Activated naive CD8-positive, alpha-beta T cell treated with anti-CD3 and anti-CD28 coated beads for 36 hours (primary cell): ENCODE measurements at regions not wholly inside any gene's neighbourhood (a gene's known extent, or its start where the extent isn't known, plus 50 kb on each side); places are given as distances from the start of the nearest gene placed in this dataset.
"Not testable (repeated sequence)": the region's sequence is repeated elsewhere in the genome, so short reads cannot be mapped to it uniquely, and the experiment has no call there.

ENCODE experiments used
- DNase-seq: peaks from one replicate; pipeline ENCODE4 v3.0.0; 2021
- H3K27ac Mint-ChIP-seq: one replicate; pipeline ENCODE4 v1.8.0; 2022; ENCODE audit warnings: mild to moderate bottlenecking, moderate library complexity, mixed read lengths
- H3K27me3 Mint-ChIP-seq: one replicate; pipeline ENCODE4 v1.8.0; 2022; ENCODE audit warnings: mild to moderate bottlenecking, mixed read lengths
- H3K36me3 Mint-ChIP-seq: one replicate; pipeline ENCODE4 v1.8.0; 2021; ENCODE audit warnings: mild to moderate bottlenecking, mixed read lengths
- H3K4me1 Mint-ChIP-seq: one replicate; pipeline ENCODE4 v1.8.0; 2021; ENCODE audit warnings: mixed read lengths
- H3K4me3 Mint-ChIP-seq: one replicate; pipeline ENCODE4 v1.8.0; 2022; ENCODE audit warnings: mild to moderate bottlenecking, moderate library complexity, mixed read lengths
- H3K9me3 Mint-ChIP-seq: one replicate; pipeline ENCODE4 v1.8.0; 2022; ENCODE audit warnings: mixed read lengths

DNA sequence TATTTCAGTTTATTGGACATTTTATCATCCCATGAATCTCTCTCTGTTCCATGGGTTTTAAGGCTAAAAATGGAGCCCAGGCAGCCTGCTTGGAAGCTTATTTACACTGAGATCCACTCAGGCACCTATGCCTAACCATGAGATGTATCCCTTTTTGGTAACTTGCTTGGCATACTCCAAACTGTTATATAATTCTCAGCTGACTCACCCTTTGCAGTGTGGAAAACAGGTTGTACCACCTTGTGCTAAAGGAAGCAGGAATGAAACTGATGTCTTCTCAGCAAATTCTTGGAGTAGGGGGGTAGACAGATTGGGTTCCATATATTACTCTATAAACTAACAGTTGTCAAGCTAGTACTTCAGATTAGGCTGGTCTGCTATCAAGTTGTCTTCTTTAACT lies 483.6 kb downstream of the KLF5 start:
- Mint-ChIP-seq H3K27me3 (no peaks in the 10 kb centered on the region), H3K4me1 (no peaks in the 10 kb centered on the region), H3K9me3 (no peaks in the 10 kb centered on the region), H3K4me3 (no peak overlapping the region), H3K27ac (no peak overlapping the region), H3K36me3 (no peaks in the 10 kb centered on the region)
- DNase-seq, result no peak

DNA sequence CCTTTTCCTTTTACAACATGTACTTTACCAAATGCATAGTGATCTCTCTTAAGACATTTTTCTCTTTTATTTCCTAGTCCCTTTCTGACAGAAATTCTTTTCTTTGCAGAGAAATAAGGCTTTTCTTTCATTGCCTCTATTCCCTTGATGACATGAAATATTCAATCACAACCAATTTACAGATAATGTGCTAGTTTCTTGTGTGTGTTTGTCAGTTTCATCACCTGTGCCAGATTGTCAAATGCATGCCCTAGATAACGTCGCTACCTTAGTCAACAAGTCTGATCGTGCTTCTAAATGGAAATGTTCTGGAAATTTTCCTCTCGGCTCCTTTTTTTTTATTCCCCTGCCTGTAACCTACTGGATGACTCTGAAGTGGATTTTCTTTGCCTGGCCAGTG lies 478.1 kb downstream of the KLF5 start:
- Mint-ChIP-seq H3K27ac (no peak overlapping the region), H3K9me3 (no peaks in the 10 kb centered on the region), H3K4me1 (no peaks in the 10 kb centered on the region), H3K27me3 (no peaks in the 10 kb centered on the region), H3K4me3 (no peak overlapping the region), H3K36me3 (no peaks in the 10 kb centered on the region)
- no peak for DNase-seq

DNA sequence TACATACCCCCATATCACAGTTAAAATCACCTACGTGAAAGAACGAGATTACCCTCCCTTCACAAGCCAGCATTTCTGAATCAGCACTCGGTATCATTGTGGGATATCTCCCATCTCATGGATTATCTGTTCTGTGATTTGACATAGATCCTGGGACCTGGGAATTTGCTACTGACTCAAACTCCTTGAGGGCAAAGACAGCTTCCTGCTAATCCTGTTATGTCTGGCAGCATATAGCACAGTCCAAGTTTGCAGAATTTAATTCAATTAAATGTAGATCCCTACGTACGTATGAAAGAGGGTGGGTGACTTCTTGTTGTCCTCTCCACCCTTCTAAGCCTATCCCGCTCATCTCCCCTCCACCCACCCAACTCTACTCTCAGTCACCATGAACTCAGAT lies 476.5 kb downstream of the KLF5 start:
- Mint-ChIP-seq H3K4me1 (no peaks in the 10 kb centered on the region), H3K9me3 (no peaks in the 10 kb centered on the region), H3K4me3 (no peak overlapping the region), H3K27me3 (no peaks in the 10 kb centered on the region), H3K27ac (no peak overlapping the region), H3K36me3 (no peaks in the 10 kb centered on the region)
- no peak for DNase-seq

DNA sequence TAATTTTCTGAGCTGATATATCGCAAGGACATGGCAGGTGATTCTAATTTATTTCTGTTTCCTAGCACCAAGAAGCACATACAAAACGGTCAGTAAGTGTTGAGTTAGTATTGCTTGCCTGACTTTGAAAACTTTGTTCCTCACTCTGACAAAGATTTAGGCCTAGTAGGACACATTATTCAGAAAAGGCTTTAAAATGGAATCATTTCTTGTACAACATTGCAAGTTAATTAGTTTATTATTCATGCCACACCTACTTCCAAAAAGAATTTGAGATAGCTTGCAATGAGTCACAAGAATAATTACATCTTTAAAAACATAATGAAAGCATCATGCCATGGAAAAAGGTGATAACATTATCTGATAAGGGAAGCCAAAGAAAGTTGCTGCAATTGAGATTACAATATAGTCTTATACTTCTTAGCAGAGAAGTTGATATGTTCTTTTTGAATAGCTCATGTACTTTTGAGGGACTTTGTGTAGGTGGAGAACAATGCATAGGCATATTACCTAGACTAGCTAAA lies 474.2 kb downstream of the KLF5 start:
- no peak for DNase-seq
- H3K27me3 Mint-ChIP-seq, result no peaks in the 10 kb centered on the region
- H3K9me3 Mint-ChIP-seq, result no peaks in the 10 kb centered on the region
- no peaks in the 10 kb centered on the region for H3K36me3 Mint-ChIP-seq
- no peak overlapping the region for H3K27ac Mint-ChIP-seq
- H3K4me1 Mint-ChIP-seq, result no peaks in the 10 kb centered on the region
- no peak overlapping the region for H3K4me3 Mint-ChIP-seq

DNA sequence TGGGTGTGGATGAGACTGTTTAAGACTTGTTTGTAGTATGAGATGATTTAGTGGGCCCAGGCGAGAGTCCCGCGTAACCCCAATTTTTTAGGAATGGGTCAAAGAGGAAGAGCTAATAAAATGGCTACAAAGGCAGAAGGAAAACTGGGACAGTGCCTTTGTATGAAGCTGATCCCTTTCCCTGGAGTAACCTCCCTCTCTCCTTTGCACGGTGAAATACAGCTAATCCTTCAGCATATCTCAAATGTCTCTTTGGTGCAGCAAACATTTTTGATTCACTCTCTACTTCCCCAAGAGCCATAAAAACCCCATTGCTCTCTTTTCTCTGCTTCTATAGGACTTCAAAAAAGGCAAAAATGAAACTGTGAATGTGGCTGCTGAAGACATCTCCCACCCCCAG lies 473.8 kb downstream of the KLF5 start:
- no peaks in the 10 kb centered on the region for H3K9me3 Mint-ChIP-seq
- no peak for DNase-seq
- H3K4me1 Mint-ChIP-seq, result no peaks in the 10 kb centered on the region
- H3K27ac Mint-ChIP-seq, result no peak overlapping the region
- no peak overlapping the region for H3K4me3 Mint-ChIP-seq
- no peaks in the 10 kb centered on the region for H3K36me3 Mint-ChIP-seq
- no peaks in the 10 kb centered on the region for H3K27me3 Mint-ChIP-seq

DNA sequence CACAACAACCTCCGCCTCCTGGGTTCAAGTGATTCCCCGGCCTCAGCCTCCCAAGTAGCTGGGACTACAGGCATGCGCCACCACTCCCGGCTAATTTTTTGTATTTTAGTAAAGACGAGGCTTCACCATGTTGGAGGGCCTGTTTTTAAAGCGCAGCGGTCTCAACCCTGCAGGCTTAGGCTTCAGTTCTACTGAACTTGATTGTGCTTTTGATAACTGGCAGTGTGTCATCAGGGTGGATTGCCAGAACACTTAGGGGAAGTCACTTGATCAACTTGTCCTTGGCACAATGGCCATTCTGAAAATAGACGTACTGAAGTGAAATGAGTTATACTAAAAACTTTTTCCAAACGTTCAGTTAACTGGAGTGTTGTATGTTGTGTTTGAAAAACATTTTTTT lies 472.2 kb downstream of the KLF5 start:
- H3K9me3 Mint-ChIP-seq, result no peaks in the 10 kb centered on the region
- no peak for DNase-seq
- H3K4me3 Mint-ChIP-seq, result no peak overlapping the region
- no peak overlapping the region for H3K27ac Mint-ChIP-seq
- H3K4me1 Mint-ChIP-seq, result no peaks in the 10 kb centered on the region
- H3K27me3 Mint-ChIP-seq, result no peaks in the 10 kb centered on the region
- H3K36me3 Mint-ChIP-seq, result no peaks in the 10 kb centered on the region

DNA sequence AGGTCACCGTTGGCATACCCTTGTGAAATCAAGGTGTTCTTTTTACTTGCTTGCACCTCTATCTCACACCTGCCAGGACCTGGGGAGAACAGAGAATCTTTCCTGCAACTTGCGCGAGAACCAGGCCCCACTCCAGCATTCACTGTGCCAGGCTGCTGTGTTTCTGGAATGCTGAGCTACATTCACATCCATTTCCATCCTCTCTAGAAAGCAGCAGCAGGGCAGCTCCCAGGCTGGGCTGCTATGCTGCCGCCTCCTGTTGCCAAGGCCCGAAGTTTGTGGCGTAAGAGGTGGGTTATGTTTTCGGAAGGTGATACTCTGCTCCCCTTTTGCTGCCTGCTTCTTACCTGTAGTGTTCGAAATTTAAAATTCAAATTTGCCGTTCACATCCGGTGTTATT lies 464.1 kb downstream of the KLF5 start:
- H3K9me3 Mint-ChIP-seq, result no peaks in the 10 kb centered on the region
- H3K36me3 Mint-ChIP-seq, result no peaks in the 10 kb centered on the region
- H3K27ac Mint-ChIP-seq, result no peak overlapping the region
- peaks cover 17% of the 10 kb centered on the region for H3K4me1 Mint-ChIP-seq
- no peak for DNase-seq
- H3K27me3 Mint-ChIP-seq, result no peaks in the 10 kb centered on the region
- H3K4me3 Mint-ChIP-seq, result no peak overlapping the region

DNA sequence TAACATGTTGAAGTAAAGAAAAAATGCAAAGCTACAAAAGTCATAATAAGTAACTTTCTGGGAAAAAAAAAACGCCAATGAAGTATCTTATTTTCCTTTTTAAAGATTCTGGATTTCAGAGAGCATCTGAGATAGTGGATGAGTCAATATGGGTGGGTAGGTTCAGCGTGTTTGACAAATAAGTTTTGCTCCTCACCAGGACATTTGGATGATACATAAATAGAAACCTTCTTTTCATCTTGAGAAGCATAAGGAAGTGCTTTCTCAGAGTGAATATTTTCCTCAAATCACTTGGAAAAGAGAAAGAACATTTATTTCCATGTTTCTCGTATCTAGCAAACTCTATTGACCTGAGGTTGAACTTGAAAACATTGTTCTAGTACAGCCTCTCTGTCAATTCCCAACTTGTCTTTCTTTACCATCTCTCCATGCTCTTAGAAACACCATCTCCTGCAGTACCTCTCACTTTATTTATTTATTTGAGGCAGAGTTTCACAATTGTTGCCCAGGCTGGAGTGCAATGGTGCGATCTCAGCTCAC lies 463.2 kb downstream of the KLF5 start:
- no peak for DNase-seq
- H3K36me3 Mint-ChIP-seq, result no peaks in the 10 kb centered on the region
- peaks cover 17% of the 10 kb centered on the region for H3K4me1 Mint-ChIP-seq
- no peaks in the 10 kb centered on the region for H3K27me3 Mint-ChIP-seq
- H3K27ac Mint-ChIP-seq, result no peak overlapping the region
- no peak overlapping the region for H3K4me3 Mint-ChIP-seq
- no peaks in the 10 kb centered on the region for H3K9me3 Mint-ChIP-seq

DNA sequence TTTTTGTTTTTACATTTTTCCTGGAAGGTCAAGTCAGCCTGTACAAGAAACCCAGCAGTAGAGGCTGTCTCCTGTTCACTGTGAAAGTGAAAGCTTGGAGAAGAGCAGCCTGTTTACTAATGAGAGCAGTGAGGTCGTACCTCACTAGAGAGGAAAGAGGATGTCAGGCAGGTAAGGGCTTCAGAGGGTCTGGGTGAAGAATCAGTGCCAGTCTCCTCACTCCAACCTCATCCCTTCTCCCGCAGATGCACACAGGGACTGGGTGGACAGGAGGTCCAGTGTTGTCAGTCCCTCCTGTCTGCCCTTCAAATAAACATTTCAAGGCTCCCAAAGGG lies 462.5 kb downstream of the KLF5 start:
- H3K4me3 Mint-ChIP-seq, result peak overlapping the region; percentile 65

DNA sequence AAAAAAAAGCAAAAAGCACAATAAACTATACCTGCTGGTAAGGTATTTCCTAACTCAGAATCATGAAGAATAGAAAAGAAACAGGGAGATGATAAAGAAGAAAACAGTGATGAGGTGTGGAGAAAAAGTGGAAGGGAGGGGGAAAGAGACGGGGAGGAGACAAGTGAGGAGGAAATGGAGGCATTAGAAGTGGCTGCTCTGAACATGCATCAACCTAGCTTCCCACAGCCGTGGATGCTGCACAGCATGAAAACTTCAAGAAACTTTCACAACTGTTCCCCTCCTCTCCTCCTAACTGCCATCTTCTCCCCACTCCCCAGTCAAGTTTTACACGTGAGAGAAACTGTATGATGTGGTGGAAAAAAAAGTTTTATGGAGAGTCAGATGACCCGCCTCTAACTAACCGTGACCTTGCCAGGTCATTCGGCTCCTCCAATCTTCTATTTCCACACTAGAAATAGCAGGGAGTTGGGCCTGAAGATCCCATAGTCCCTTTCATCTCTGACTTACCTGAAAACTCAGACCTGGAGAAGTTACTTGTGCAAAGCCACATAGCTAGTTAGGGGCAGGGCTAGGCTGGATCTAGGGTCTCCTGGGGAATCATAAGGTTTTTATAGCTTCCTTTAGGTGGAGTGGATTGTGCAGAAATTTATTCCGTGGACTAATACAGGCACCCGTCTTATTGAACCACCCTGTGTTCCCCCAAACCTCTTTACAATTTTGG lies 461.9 kb downstream of the KLF5 start:
- no peak for DNase-seq
- peak overlapping the region; percentile 65 for H3K4me3 Mint-ChIP-seq
- no peaks in the 10 kb centered on the region for H3K27me3 Mint-ChIP-seq
- no peaks in the 10 kb centered on the region for H3K9me3 Mint-ChIP-seq
- peak overlapping the region; percentile 74 for H3K27ac Mint-ChIP-seq
- H3K36me3 Mint-ChIP-seq, result no peaks in the 10 kb centered on the region
- peaks cover 17% of the 10 kb centered on the region for H3K4me1 Mint-ChIP-seq

More for the DNA sequence above, 462.5 kb downstream of the KLF5 start:
- Mint-ChIP-seq H3K36me3 (no peaks in the 10 kb centered on the region), H3K27me3 (no peaks in the 10 kb centered on the region), H3K27ac (peak overlapping the region; percentile 74), H3K4me1 (peaks cover 17% of the 10 kb centered on the region), H3K9me3 (no peaks in the 10 kb centered on the region)
- no peak for DNase-seq

DNA sequence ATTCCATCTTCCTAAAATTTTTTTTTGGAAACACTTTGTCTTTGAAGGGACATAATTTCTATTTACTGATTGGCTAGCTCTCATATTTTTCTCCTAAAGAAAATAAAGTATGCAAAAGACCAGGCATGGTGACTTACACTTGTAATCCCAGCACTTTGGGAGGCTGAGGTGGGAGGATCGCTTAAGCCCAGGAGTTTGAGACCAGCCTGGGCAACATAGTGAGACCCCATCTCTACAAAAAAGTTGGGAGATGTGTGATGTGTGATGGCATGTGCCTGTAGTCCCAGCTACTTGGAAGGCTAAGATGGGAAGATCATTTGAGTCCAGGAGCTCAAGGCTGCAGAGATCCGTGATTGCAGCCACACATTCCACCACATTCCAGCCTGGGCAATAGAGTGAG lies 461.3 kb downstream of the KLF5 start:
- H3K36me3 Mint-ChIP-seq, H3K27me3 Mint-ChIP-seq, H3K9me3 Mint-ChIP-seq, DNase-seq: not testable (repeated sequence)
- Mint-ChIP-seq H3K4me1 (peaks cover 17% of the 10 kb centered on the region), H3K4me3 (peak overlapping the region; percentile 65), H3K27ac (peak overlapping the region; percentile 74)

DNA sequence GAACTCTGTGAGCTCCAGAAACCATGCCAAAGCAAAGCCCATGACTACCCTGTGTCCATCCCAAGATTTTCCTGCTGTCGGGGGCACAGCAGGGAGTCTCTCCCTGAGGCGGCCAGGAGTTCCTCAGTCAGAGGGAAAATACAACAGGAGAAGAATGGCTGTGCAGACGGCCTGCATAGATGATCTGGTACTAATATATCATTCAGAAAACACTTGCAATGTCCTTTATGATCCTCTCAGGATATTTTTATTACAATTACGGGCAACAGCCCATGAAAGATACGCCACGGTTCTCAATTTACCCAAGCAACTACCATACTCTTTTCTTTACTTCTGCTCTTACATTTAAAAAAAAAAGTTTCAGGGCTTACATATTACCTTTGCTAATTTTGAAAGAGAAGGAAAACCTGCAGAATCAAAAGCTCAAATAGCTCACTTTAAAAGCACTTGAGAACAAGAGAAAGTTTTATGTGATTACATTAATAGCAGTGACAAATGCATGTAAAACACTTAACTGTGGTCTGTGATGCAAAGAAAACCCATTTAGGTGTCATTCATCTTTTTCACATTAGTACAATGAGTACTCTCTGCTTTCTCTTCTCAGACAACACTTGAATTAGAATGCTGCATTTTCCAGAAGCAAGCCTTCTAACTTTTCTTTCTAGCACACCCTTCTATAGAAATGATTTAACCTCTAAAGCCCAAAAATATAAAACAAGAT lies 460.8 kb downstream of the KLF5 start:
- Mint-ChIP-seq H3K4me1 (peaks cover 17% of the 10 kb centered on the region), H3K27ac (no peak overlapping the region), H3K27me3 (no peaks in the 10 kb centered on the region), H3K9me3 (no peaks in the 10 kb centered on the region), H3K4me3 (no peak overlapping the region), H3K36me3 (no peaks in the 10 kb centered on the region)
- no peak for DNase-seq

DNA sequence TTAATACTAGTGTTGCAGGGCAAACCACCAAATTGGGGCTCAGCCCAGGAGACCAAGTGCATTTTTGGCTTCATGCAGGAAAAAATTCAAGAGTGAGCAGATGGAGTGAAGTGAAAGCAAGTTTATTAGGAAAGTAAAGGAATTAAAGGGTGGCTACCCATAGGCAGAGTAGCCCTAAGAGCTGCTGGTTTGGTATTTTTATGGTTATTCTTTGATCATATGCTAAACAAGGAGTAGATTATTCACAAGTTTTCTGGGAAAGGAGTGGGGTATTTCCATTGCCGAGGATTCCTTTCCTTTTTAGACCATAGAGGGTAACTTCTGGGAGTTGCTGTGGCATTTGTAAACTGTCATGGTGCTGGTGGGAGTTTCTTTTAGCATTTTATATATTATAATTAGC lies 459.0 kb downstream of the KLF5 start:
- Mint-ChIP-seq H3K4me3 (no peak overlapping the region), H3K27ac (no peak overlapping the region), H3K9me3 (no peaks in the 10 kb centered on the region), H3K4me1 (peaks cover 17% of the 10 kb centered on the region), H3K36me3 (no peaks in the 10 kb centered on the region), H3K27me3 (no peaks in the 10 kb centered on the region)
- DNase-seq, result no peak

DNA sequence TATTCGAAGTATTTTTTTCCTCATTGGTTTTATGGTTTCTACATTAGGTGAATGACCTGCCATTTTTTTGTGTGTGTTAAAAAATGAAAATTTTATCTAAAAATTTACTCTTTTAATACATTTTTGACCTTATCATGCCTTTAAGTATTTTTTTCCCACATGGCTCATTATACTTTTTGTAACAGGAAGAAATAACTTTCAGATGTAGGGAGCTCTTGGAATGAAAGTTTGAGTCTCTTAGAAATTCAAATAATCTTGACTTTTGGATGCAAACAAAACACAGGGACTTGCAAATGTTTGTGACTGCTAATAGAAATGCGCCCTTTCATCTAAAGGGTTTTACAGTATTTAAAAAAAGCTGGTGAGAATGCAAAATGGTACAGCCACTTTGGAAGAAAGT lies 457.9 kb downstream of the KLF5 start:
- H3K27ac Mint-ChIP-seq, result no peak overlapping the region
- no peak for DNase-seq
- H3K27me3 Mint-ChIP-seq, result no peaks in the 10 kb centered on the region
- no peaks in the 10 kb centered on the region for H3K9me3 Mint-ChIP-seq
- H3K4me3 Mint-ChIP-seq, result no peak overlapping the region
- peaks cover 17% of the 10 kb centered on the region for H3K4me1 Mint-ChIP-seq
- no peaks in the 10 kb centered on the region for H3K36me3 Mint-ChIP-seq

DNA sequence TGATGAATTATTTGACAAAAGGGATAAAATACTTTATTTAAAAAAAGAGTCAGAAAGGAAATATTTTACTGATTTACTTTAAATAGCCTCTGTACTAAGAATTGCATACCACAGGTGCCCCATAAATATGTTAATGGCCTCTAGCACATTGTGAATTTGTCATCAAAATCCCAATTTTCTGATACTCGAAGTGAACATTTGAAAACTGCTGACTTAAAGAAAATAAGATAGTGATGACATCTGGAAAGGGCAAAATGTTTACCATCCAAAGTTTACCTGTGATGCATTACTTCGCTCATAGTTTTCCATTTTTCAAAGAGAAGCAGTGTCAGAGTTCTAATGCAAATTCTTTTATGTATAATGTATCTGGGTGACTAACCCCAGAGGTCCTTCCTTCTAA lies 455.4 kb downstream of the KLF5 start:
- H3K27ac Mint-ChIP-seq, result no peak overlapping the region
- H3K4me1 Mint-ChIP-seq, result no peaks in the 10 kb centered on the region

DNA sequence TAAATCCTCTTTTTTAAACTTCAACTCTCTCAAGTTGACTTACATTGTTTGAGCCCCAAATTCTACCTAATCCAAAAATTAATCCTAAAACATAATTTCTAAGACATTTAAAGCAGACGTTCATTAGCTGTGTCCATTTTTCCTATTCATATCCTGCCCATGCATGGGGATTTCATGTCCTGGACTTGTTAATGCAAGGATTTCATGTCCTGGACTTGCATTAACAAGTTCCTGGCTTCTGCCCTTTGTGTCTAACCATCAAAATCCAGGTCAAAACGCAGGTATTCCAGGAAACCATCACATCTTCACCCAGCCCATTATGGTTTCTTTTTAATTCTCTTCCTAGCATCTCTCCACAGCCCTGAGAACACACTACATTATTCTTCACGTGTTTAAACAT lies 454.9 kb downstream of the KLF5 start:
- Mint-ChIP-seq H3K9me3 (peaks cover 6% of the 10 kb centered on the region), H3K27ac (no peak overlapping the region), H3K27me3 (no peaks in the 10 kb centered on the region), H3K4me3 (no peak overlapping the region), H3K4me1 (no peaks in the 10 kb centered on the region), H3K36me3 (no peaks in the 10 kb centered on the region)
- DNase-seq, result no peak

More for the DNA sequence above, 455.4 kb downstream of the KLF5 start:
- no peaks in the 10 kb centered on the region for H3K27me3 Mint-ChIP-seq
- peaks cover 6% of the 10 kb centered on the region for H3K9me3 Mint-ChIP-seq
- H3K36me3 Mint-ChIP-seq, result no peaks in the 10 kb centered on the region
- no peak overlapping the region for H3K4me3 Mint-ChIP-seq
- no peak for DNase-seq
